HL-60 (cell line): ENCODE measurements at regions not wholly inside any gene's neighbourhood (a gene's known extent, or its start where the extent isn't known, plus 50 kb on each side); places are given as distances from the start of the nearest gene placed in this dataset.

Source experiments
- DNase-seq, 2 experiments: peaks; one replicate each; pipeline ENCODE4 v3.0.0-alpha.2; 2010 to 2020; ENCODE audit warnings: low read depth in 1 of 2, low spot score in 1 of 2
- H3K27ac ChIP-seq: fragments of 250-450 bp; sonication (Bioruptor Pico); replicated peaks from 2 replicates; pipeline ENCODE4 v1.5.1; 2020; ENCODE audit warnings: mild to moderate bottlenecking, moderate library complexity
- H3K27me3 ChIP-seq: fragments of 250-450 bp; sonication (Bioruptor Pico); 2 replicates; pipeline ENCODE4 v1.5.1; 2021; ENCODE audit warnings: mild to moderate bottlenecking, moderate library complexity; ENCODE audit not compliant: insufficient read depth, poor library complexity, severe bottlenecking
- H3K4me3 ChIP-seq: replicated peaks from 2 replicates; pipeline ENCODE4 v1.5.1; 2011; ENCODE audit warnings: mild to moderate bottlenecking, control low read depth, low read length; ENCODE audit not compliant: insufficient read depth
- GABPA ChIP-seq: IDR thresholded peaks from 2 replicates; pipeline ENCODE4 v1.6.1; 2012; ENCODE audit warnings: low read depth
- POLR2AphosphoS5 ChIP-seq: IDR thresholded peaks from 2 replicates; pipeline ENCODE4 v1.6.1; 2012; ENCODE audit warnings: low read depth
- SPI1 ChIP-seq: IDR thresholded peaks from 2 replicates; pipeline ENCODE4 v1.6.1; 2012; ENCODE audit warnings: low read depth, mild to moderate bottlenecking, borderline replicate concordance
- TF ChIP-seq, protein P1 (sequence below): IDR thresholded peaks from one replicate; pipeline ENCODE4 v1.5.1; 2011; ENCODE audit warnings: low read length, control low read depth, inconsistent platforms; ENCODE audit not compliant: insufficient read depth
- TF ChIP-seq, protein P2 (sequence below): IDR thresholded peaks from 2 replicates; pipeline ENCODE4 v1.6.1; 2012; ENCODE audit warnings: low read depth; ENCODE audit not compliant: insufficient replicate concordance

DNA sequence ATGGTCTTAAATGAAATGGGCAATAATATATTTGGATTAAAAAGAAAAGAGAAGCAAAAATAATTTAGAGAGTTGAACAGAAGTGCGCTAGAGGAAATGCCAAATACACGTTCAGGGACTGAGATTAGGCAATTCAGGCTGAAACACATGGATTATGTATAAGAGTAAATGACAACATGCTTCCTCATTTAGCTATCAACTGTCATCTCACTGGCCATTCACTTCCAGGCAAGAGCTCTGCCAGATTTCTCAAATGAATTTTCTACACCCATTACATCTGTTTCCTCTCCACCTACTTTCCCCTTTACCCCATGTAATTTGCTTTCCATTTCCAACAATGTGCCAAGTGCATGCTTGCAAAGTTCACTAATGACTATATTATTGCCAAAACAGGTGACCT, 582.4 kb downstream of the LTN1 start:
- TF ChIP-seq GABPA (no peak), POLR2AphosphoS5 (peak; percentile 53; the same call in 1 of the 2 replicates), SPI1 (peak; percentile 49; the same call in 1 of the 2 replicates)
- peak overlapping the region; percentile 51 for H3K27ac ChIP-seq
- no peak overlapping the region for H3K4me3 ChIP-seq
- DNase-seq: peak; percentile 38 to 83
- no peaks in the 10 kb centered on the region for H3K27me3 ChIP-seq

DNA sequence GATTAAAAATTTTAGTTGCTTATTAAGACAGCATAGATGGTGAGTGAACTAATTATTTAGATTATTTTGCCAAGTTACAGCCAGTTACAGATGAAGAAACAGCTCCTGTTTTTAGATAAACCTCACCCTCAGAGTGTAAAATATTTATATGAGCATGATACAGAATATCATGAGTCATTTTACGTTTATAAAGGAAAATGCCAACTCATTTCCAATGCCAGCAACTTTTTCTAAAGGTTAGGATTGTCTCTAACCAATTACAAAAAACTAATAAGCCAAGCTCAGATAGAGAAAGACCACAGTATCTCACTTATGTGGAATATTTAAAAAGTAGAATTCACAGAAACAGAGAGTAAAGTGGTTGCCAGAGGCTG, 590.1 kb downstream of the LTN1 start:
- no peak for TF ChIP-seq POLR2AphosphoS5
- TF ChIP-seq, protein P1, sequence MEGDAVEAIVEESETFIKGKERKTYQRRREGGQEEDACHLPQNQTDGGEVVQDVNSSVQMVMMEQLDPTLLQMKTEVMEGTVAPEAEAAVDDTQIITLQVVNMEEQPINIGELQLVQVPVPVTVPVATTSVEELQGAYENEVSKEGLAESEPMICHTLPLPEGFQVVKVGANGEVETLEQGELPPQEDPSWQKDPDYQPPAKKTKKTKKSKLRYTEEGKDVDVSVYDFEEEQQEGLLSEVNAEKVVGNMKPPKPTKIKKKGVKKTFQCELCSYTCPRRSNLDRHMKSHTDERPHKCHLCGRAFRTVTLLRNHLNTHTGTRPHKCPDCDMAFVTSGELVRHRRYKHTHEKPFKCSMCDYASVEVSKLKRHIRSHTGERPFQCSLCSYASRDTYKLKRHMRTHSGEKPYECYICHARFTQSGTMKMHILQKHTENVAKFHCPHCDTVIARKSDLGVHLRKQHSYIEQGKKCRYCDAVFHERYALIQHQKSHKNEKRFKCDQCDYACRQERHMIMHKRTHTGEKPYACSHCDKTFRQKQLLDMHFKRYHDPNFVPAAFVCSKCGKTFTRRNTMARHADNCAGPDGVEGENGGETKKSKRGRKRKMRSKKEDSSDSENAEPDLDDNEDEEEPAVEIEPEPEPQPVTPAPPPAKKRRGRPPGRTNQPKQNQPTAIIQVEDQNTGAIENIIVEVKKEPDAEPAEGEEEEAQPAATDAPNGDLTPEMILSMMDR: no peak
- TF ChIP-seq GABPA: no peak
- TF ChIP-seq, protein P2, sequence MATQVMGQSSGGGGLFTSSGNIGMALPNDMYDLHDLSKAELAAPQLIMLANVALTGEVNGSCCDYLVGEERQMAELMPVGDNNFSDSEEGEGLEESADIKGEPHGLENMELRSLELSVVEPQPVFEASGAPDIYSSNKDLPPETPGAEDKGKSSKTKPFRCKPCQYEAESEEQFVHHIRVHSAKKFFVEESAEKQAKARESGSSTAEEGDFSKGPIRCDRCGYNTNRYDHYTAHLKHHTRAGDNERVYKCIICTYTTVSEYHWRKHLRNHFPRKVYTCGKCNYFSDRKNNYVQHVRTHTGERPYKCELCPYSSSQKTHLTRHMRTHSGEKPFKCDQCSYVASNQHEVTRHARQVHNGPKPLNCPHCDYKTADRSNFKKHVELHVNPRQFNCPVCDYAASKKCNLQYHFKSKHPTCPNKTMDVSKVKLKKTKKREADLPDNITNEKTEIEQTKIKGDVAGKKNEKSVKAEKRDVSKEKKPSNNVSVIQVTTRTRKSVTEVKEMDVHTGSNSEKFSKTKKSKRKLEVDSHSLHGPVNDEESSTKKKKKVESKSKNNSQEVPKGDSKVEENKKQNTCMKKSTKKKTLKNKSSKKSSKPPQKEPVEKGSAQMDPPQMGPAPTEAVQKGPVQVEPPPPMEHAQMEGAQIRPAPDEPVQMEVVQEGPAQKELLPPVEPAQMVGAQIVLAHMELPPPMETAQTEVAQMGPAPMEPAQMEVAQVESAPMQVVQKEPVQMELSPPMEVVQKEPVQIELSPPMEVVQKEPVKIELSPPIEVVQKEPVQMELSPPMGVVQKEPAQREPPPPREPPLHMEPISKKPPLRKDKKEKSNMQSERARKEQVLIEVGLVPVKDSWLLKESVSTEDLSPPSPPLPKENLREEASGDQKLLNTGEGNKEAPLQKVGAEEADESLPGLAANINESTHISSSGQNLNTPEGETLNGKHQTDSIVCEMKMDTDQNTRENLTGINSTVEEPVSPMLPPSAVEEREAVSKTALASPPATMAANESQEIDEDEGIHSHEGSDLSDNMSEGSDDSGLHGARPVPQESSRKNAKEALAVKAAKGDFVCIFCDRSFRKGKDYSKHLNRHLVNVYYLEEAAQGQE: no peak
- no peak for TF ChIP-seq SPI1
- Histone ChIP-seq H3K27ac (no peak overlapping the region), H3K4me3 (no peak overlapping the region), H3K27me3 (no peaks in the 10 kb centered on the region)
- no peak for DNase-seq

DNA sequence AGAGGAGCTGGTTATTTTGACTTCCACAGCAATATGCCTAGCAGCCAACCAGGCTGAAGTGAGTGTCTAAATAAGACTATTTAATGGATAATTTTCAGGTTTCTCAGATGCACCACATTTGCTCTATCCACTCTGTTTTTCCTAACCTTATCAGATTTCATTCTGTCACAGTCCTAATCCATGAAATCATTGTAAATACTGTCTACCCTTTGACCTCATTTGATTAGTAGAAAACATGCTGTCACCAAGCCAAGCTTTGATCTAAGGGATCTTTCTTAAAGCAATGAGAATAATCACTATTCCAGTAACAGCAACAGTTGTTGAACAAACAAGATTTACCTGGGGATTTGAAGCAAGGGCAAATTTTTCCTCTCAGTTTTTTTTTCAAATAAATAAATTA, 595.6 kb downstream of the LTN1 start:
- H3K4me3 ChIP-seq: no peak overlapping the region
- no peak for DNase-seq
- H3K27me3 ChIP-seq: no peaks in the 10 kb centered on the region
- TF ChIP-seq GABPA (no peak), SPI1 (no peak), POLR2AphosphoS5 (no peak)
- TF ChIP-seq, protein P2: no peak
- TF ChIP-seq, protein P1: no peak
- no peak overlapping the region for H3K27ac ChIP-seq

DNA sequence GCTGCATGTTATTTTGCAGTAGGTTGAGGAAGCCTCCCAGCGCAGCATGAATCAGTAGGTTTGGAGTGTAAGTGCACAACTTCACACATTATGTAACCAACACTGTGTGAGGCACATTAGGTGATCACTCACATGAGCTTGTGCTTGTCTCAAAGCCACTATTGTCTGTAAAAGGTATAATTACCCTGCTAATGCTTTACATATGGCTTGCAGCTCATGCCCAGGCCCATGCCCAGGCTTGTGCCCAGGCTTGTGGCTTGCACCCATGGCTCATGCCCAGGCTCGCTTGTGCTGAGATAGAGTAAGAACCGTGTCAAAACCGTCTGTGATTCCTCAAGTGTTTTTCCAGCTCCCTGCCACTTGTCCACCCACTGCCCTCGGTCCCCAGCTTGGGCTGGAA, 596.3 kb downstream of the LTN1 start:
- Histone ChIP-seq H3K27me3 (no peaks in the 10 kb centered on the region), H3K27ac (no peak overlapping the region), H3K4me3 (no peak overlapping the region)
- DNase-seq: no peak
- TF ChIP-seq SPI1 (no peak), GABPA (no peak), POLR2AphosphoS5 (no peak)
- TF ChIP-seq, protein P1: no peak
- TF ChIP-seq, protein P2: no peak
